ENCODE measurements at regions not wholly inside any gene's neighbourhood (a gene's known extent, or its start where the extent isn't known, plus 50 kb on each side); places are given as distances from the start of the nearest gene placed in this dataset.

DNA sequence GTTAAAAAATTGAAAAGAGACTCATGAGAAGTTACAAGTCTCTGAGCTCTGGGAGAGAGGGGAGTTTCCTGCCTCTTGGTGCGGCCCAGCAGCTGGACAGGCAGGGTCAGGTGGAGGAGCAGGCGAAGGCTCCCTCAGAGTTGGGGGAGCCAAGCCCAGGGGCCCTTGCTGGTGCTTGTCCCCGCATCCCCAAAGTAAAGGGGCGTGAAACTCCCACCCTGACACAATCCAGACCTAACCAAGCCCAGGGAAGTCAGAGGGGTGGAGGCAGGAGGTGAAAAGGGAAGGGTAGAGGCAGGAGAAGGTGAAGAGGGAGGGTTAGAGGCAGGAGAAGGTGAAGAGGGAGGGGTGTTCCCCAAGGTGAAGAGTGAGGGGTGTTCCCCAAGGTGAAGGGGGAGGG, 322.8 kb downstream of the GLRX3 start:
- H3K36me3 ChIP-seq = no peaks in the 10 kb centered on the region
- peaks cover 0 to 4% of the 10 kb centered on the region in 2 donors for H3K9me3 ChIP-seq
- no peak for TF ChIP-seq POLR2A (IDR thresholded peaks at IDR 0.05)
- TF ChIP-seq, protein P1, sequence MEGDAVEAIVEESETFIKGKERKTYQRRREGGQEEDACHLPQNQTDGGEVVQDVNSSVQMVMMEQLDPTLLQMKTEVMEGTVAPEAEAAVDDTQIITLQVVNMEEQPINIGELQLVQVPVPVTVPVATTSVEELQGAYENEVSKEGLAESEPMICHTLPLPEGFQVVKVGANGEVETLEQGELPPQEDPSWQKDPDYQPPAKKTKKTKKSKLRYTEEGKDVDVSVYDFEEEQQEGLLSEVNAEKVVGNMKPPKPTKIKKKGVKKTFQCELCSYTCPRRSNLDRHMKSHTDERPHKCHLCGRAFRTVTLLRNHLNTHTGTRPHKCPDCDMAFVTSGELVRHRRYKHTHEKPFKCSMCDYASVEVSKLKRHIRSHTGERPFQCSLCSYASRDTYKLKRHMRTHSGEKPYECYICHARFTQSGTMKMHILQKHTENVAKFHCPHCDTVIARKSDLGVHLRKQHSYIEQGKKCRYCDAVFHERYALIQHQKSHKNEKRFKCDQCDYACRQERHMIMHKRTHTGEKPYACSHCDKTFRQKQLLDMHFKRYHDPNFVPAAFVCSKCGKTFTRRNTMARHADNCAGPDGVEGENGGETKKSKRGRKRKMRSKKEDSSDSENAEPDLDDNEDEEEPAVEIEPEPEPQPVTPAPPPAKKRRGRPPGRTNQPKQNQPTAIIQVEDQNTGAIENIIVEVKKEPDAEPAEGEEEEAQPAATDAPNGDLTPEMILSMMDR (IDR thresholded peaks at IDR 0.05) = no peak
- TF ChIP-seq POLR2AphosphoS5 (IDR thresholded peaks at IDR 0.05) = no peak
- peaks cover 0 to 22% of the 10 kb centered on the region in 2 donors for H3K27me3 ChIP-seq
- no peak overlapping the region for H3K27ac ChIP-seq
- no peak overlapping the region for H3K4me3 ChIP-seq
- no peaks in the 10 kb centered on the region for H3K4me1 ChIP-seq
- no peak for DNase-seq (ENCODE audit: low spot score in 2 of 2)
- intact Hi-C loops (cut with DNase I; ENCODE audit: low total_unique reads) = no loop called here

DNA sequence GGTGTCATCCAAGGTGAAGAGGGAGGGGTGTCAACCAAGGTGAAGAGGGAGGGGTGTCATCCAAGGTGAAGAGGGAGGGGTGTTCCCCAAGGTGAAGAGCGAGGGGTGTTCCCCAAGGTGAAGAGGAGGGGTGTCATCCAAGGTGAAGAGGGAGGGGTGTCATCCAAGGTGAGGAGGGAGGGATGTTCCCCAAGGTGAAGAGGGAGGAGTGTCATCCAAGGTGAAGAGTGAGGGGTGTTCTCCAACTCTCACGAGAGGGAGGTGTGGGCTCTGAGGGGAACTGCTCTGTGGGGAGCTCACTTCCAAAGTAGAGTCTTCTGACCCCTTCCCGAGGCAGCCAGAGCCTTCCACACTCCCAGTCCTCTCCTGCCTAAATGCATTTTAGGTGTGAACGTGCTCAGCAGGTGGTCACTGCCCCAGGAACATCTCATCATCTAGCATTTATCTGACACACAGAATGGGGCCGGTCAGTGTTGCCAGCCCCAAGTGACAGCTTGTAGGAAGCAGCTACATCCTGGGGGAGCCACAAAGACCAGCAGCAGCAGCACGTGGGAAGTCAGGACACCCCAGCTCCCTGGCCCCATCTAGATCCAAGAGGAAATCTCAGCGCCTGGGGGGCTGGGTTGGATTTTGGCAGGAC, 323.8 kb downstream of the GLRX3 start:
- TF ChIP-seq POLR2A (IDR thresholded peaks at IDR 0.05) (no peak), POLR2AphosphoS5 (IDR thresholded peaks at IDR 0.05) (no peak)
- TF ChIP-seq, protein P1 (IDR thresholded peaks at IDR 0.05) = no peak
- Histone ChIP-seq H3K36me3 (no peaks in the 10 kb centered on the region), H3K4me1 (no peaks in the 10 kb centered on the region), H3K4me3 (no peak overlapping the region), H3K9me3 (peaks cover 0 to 4% of the 10 kb centered on the region in 2 donors), H3K27ac (no peak overlapping the region), H3K27me3 (peaks cover 0 to 12% of the 10 kb centered on the region in 2 donors)
- no peak for DNase-seq (ENCODE audit: low spot score in 2 of 2)
- intact Hi-C loops (cut with DNase I; ENCODE audit: low total_unique reads) = no loop called here

DNA sequence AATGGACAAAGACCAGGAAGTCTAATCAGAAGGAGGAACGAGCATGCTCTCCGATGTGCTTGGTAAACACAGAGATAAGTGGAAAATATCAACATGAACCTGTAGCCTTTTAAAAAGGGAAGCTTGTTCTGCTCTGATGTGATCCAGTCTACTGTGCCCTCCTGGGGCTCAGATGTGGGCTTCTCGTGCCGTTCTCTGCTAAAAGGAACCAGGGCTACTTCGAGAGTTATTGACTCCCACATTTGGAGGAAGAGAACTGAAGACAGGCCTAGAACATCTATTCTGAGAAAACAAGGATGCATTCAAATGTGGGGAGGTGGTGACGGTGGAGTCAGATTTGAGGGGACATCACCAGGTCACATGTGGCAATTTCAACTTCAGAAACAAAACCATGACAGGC, 325.4 kb downstream of the GLRX3 start:
- peaks cover 0 to 2% of the 10 kb centered on the region in 2 donors for H3K27me3 ChIP-seq
- intact Hi-C loops (cut with DNase I; ENCODE audit: low total_unique reads) = no loop called here
- peaks cover 0 to 9% of the 10 kb centered on the region in 2 donors for H3K9me3 ChIP-seq
- peak; percentile 3 to 15 for DNase-seq (ENCODE audit: low spot score in 2 of 2)
- no peaks in the 10 kb centered on the region for H3K4me1 ChIP-seq
- no peak overlapping the region for H3K4me3 ChIP-seq
- H3K27ac ChIP-seq = no peak overlapping the region
- TF ChIP-seq POLR2AphosphoS5 (IDR thresholded peaks at IDR 0.05) (no peak), POLR2A (IDR thresholded peaks at IDR 0.05) (no peak)
- TF ChIP-seq, protein P1 (IDR thresholded peaks at IDR 0.05) = no peak
- H3K36me3 ChIP-seq = no peaks in the 10 kb centered on the region

DNA sequence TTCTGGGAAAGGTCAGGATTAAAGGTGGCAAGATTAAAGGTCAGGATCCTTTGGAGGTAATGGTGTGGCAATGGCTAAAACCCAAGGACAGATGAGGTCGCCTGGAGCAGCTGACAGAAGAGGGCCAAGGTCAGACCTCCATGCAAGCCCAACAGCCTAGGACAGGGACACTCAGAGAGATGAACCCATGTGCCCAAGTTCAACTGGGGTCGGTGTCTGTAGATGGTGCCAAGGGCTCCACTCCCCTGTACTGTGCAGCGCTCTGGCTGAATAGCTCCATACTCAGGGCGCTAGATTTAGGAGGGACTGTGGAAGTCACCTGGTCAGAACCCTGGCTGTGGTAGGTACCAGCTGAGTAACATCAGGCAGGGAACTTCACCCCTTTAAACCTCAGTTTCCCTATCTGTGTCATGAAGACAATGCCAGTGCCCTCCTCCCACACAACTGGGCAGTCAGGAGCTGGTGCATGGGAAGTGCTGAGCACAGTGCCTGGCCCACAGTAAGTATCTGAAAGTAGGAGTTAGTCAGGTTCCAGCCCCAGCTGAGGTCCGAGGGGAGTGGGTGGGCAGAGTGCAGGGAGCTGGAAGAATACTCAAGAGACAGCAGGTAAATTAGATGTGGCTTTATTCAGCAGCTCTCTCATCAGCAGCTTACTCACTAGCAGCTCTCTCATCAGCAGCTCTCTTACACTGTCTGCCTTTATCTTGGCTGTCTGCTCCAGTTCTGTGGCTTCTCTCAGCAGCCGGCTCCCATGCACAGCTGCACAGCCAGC, 327.1 kb downstream of the GLRX3 start:
- H3K27me3 ChIP-seq = no peaks in the 10 kb centered on the region
- H3K4me1 ChIP-seq = no peaks in the 10 kb centered on the region
- no peak overlapping the region for H3K27ac ChIP-seq
- H3K4me3 ChIP-seq = no peak overlapping the region
- no peaks in the 10 kb centered on the region for H3K36me3 ChIP-seq
- peaks cover 0 to 23% of the 10 kb centered on the region in 2 donors for H3K9me3 ChIP-seq
- DNase-seq (ENCODE audit: low spot score in 2 of 2) = peak; percentile 10 to 25
- intact Hi-C loops (cut with DNase I; ENCODE audit: low total_unique reads) = no loop called here
- no peak for TF ChIP-seq POLR2AphosphoS5 (IDR thresholded peaks at IDR 0.05)
- TF ChIP-seq POLR2A (IDR thresholded peaks at IDR 0.05) = no peak

DNA sequence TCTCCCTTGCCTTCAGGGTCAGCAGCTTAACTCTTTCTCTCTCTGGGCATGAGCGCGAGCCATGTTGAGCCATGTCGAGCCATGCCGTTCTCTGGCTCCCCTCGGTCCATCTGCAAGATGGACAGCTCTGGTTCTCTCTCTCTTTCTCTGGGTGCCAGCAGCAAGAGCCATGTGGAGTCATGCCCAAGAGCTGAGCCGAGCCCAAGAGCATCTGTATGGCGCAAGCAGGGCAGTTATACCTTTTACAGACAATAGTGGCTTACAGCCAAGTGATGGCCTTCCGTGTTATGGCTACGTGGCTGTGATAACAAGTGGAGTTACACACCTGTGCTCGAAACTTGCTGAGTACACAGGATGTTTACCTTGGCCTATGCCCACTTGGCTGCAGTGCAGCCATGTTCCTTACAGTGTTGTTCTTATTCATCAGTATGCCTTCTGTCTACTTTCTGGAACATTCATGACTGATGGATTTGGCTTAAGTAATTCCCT, 327.7 kb downstream of the GLRX3 start:
- no peaks in the 10 kb centered on the region for H3K27me3 ChIP-seq
- DNase-seq (ENCODE audit: low spot score in 2 of 2) = peak; percentile 4 to 9
- intact Hi-C loops (cut with DNase I; ENCODE audit: low total_unique reads) = no loop called here
- H3K4me3 ChIP-seq = no peak overlapping the region
- TF ChIP-seq POLR2A (IDR thresholded peaks at IDR 0.05) (no peak), POLR2AphosphoS5 (IDR thresholded peaks at IDR 0.05) (no peak)
- TF ChIP-seq, protein P1 (IDR thresholded peaks at IDR 0.05) = no peak
- H3K4me1 ChIP-seq = no peaks in the 10 kb centered on the region
- peaks cover 2 to 27% of the 10 kb centered on the region in 2 donors for H3K9me3 ChIP-seq
- no peaks in the 10 kb centered on the region for H3K36me3 ChIP-seq
- H3K27ac ChIP-seq = no peak overlapping the region
